NCI-H2029 treated with DMSO at 0.1 percent for 48 hours (cell line): ENCODE measurements at regions not wholly inside any gene's neighbourhood (a gene's known extent, or its start where the extent isn't known, plus 50 kb on each side); places are given as distances from the start of the nearest gene placed in this dataset.

Experiments used
- DNase-seq: peaks from one replicate; lab custom pipeline; 2025; lab: John Stamatoyannopoulos, UW

- no peak for DNase-seq
These were observed 398.6 kb upstream of the ADAMTSL1 start for GRCh38 chr9:18075253-18075952.

GRCh38 chr9:18077941-18078678, 395.8 kb upstream of the ADAMTSL1 start:
- DNase-seq: no peak

- DNase-seq: no peak
These were observed 381.8 kb upstream of the ADAMTSL1 start for GRCh38 chr9:18092138-18092537.

GRCh38 chr9:18106006-18106560, 367.9 kb upstream of the ADAMTSL1 start:
- no peak for DNase-seq

GRCh38 chr9:18109675-18110074, 364.3 kb upstream of the ADAMTSL1 start:
- DNase-seq: no peak

- no peak for DNase-seq
These were observed 362.8 kb upstream of the ADAMTSL1 start for GRCh38 chr9:18111146-18111545.

- DNase-seq: no peak
These were observed 359.1 kb upstream of the ADAMTSL1 start for GRCh38 chr9:18114559-18115475.

- DNase-seq: no peak
These were observed 355.7 kb upstream of the ADAMTSL1 start for GRCh38 chr9:18118268-18118667.

GRCh38 chr9:18122171-18122570, 351.8 kb upstream of the ADAMTSL1 start:
- no peak for DNase-seq

- DNase-seq: no peak
These were observed 349.2 kb upstream of the ADAMTSL1 start for GRCh38 chr9:18124760-18125159.

GRCh38 chr9:18126831-18127498, 347.0 kb upstream of the ADAMTSL1 start:
- DNase-seq: no peak

- no peak for DNase-seq
These were observed 346.5 kb upstream of the ADAMTSL1 start for GRCh38 chr9:18127499-18127875.

GRCh38 chr9:18129809-18130334, 344.1 kb upstream of the ADAMTSL1 start:
- no peak for DNase-seq

- no peak for DNase-seq
These were observed 337.5 kb upstream of the ADAMTSL1 start for GRCh38 chr9:18136354-18136994.

GRCh38 chr9:18137815-18138214, 336.1 kb upstream of the ADAMTSL1 start:
- DNase-seq: no peak

- no peak for DNase-seq
These were observed 335.3 kb upstream of the ADAMTSL1 start for GRCh38 chr9:18138656-18139055.

- DNase-seq: no peak
These were observed 332.3 kb upstream of the ADAMTSL1 start for GRCh38 chr9:18141681-18142080.

- DNase-seq: no peak
These were observed 330.7 kb upstream of the ADAMTSL1 start for GRCh38 chr9:18143073-18143745.

- no peak for DNase-seq
These were observed 327.6 kb upstream of the ADAMTSL1 start for GRCh38 chr9:18146329-18146728.

GRCh38 chr9:18149471-18150011, 324.4 kb upstream of the ADAMTSL1 start:
- DNase-seq: no peak
